GM18909 (cell line): ENCODE measurements at regions not wholly inside any gene's neighbourhood (a gene's known extent, or its start where the extent isn't known, plus 50 kb on each side); places are given as distances from the start of the nearest gene placed in this dataset.
"Not testable (repeated sequence)": the region's sequence is repeated elsewhere in the genome, so short reads cannot be mapped to it uniquely, and the experiment has no call there.

Source experiments
- ATAC-seq: cut with Tn5 transposase; IDR thresholded peaks from one replicate; pipeline ENCODE4 v1.9.1; 2021; ENCODE audit warnings: mild to moderate bottlenecking; ENCODE audit not compliant: unreplicated experiment, poor library complexity

DNA sequence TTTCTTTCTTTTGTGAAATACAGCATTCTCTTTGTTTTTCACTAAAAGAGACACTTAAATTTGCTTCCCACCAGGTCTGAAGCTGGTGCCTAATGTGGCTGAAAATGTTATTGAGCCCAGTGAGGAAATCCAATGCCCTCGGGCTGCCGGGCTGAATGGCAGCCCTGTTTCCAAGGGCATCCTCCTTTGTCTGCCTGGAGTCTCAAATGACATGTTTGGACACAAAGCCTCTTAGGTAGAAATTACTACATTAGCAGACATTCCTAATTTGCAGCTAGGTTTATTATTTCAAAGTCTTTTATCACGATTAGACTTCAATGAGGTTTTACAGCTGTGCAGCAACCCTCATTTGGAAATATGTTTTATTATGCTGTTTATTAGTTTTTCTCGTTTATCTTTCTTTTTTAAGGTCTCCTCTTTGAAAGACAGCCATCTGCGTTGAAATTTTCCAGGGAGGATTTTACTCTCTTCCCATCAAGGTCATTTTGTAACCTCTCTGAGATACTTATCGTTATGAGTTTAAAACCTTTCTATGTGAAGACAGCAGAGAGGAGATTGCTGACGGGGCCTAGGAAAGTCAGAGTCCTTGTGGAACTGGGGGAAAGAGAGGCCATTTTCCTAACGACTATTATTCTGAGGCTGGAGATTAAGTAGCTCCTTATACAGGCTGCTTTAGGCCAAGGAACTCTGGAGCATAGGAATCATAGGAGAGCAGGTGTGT lies 59.0 kb upstream of the ZNF532 start:
- no peak for ATAC-seq

- peak; percentile 91 for ATAC-seq
These were observed 57.6 kb upstream of the ZNF532 start for GRCh38 chr18:58806826-58807714.

DNA sequence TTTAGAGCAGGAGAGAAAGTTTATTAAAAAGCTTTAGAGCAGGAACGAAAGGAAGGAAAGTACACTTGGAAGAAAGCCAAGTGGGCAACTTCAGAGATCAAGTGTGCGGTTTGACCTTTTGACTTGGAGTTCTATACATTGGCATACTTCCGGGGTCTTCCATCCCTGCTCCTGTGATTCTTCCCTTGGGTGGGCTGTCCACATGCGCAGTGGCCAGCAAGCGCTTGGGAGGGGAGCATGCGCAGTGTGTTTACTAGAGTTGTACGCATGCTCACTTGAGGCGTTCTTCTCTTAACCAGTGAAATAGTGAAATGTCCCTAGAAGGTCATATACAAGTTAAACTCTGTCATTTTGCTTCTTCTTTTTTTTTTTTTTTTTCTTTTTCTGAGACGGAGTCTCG lies 56.9 kb upstream of the ZNF532 start:
- ATAC-seq: no peak

DNA sequence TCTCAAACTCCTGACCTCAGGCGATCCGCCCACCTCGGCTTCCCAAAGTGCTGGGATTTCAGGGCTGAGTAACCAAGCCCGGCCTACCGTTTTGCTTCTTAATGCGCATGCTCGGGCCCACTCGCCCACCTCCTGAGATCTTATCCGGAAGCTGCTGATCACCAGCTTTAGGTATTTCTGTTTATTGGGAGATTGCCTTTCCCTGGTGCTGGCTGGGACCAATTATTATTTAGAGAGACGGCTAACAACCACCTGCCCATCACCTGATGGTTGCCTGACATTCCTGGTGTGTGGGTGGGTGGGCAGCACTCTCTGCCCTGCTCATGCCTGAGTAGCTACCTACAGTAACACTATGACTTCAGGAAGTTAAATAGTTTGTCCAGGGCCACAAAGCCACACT lies 56.3 kb upstream of the ZNF532 start:
- ATAC-seq: no peak

GRCh38 chr18:58811859-58812258 lies 52.8 kb upstream of the ZNF532 start:
- ATAC-seq: not testable (repeated sequence)

- ATAC-seq: no peak
These were observed 51.6 kb upstream of the ZNF532 start for GRCh38 chr18:58813105-58813504.

DNA sequence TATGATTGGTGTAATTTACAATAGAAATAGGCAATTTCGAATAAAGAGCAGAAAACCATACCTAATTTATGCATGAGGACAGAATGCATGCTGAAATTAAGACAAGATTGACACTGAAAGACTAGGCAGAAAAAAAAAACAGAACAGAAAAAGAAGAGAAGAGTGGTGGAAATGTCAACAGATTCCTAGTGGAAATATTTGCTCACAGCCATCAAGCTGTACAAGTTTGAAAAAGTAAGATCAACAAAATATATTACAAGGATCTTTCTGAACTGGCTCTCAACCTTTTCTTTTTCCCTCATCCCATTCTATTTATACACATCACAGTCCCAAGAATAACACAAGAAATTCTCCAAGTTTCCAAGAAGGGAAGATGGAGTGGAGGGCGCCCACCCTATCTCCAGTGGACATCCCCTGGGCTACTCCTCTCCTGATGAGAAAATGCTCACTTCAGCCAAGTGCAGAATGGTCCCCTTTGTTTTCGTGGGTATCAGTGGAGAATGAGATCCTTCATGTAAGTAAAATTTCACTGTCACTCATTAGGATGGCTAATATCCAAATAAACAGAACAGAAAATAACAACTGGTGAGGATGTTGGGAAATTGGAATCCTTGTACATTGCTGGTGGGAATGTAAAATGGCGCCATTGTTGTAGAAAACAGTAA lies 51.0 kb upstream of the ZNF532 start:
- no peak for ATAC-seq

DNA sequence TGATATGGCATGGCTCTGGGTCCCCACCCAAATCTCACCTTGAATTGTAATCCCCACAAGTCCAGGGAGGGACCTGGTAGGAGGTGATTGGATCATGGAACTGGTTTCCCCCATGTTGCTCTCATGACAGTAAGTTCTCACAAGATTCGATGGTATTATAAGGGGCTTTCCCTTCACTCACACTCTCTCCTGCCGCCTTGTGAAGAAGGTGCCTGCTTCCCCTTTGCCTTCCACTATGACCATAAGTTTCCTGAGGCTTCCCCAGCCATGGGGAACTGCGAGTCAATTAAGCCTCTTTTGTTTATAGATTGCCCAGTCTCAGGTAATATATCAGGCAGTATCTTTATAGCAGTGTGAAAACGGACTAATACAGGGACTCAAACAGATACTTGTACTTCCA lies 50.4 kb upstream of the ZNF532 start:
- no peak for ATAC-seq
